ENCODE measurements at regions not wholly inside any gene's neighbourhood (a gene's known extent, or its start where the extent isn't known, plus 50 kb on each side); places are given as distances from the start of the nearest gene placed in this dataset.

- H3F3A ChIP-seq (ENCODE audit: insufficient read depth, low read length, poor library complexity, severe bottlenecking): no peaks in the 10 kb centered on the region
- no peaks in the 10 kb centered on the region for H3K36me3 ChIP-seq (ENCODE audit: insufficient read depth, low read length)
- no peaks in the 10 kb centered on the region for H3K9me2 ChIP-seq (ENCODE audit: insufficient read depth, low read length)
- no peak overlapping the region for H2AFZ ChIP-seq (ENCODE audit: low read depth, low read length)
- no peak overlapping the region for H3K9ac ChIP-seq (ENCODE audit: low read length)
- H3K27ac ChIP-seq (ENCODE audit: low read length): no peak overlapping the region
- H3K27me3 ChIP-seq (ENCODE audit: insufficient read depth, low read depth, low read length): no peaks in the 10 kb centered on the region
- TF ChIP-seq MXI1 (conservative IDR thresholded peaks at IDR 0.05; ENCODE audit: poor library complexity, severe bottlenecking): no peak
- TF ChIP-seq RAD21 (conservative IDR thresholded peaks at IDR 0.05): no peak
- no peak for TF ChIP-seq REST (IDR thresholded peaks at IDR 0.05; ENCODE audit: borderline replicate concordance)
- no peak for TF ChIP-seq TAF1 (IDR thresholded peaks at IDR 0.05; ENCODE audit: low read depth)
- TF ChIP-seq SMC3 (conservative IDR thresholded peaks at IDR 0.05; ENCODE audit: poor library complexity): no peak
- no peaks in the 10 kb centered on the region for H3K79me2 ChIP-seq (replicated peaks; ENCODE audit: insufficient read depth, low read length)
- H3K9me3 ChIP-seq (ENCODE audit: low read length): no peaks in the 10 kb centered on the region
- no peaks in the 10 kb centered on the region for H4K20me1 ChIP-seq (ENCODE audit: insufficient read depth)
- no peak overlapping the region for H3K4me2 ChIP-seq (ENCODE audit: low read length)
- H3K4me3 ChIP-seq (ENCODE audit: low read length): no peak overlapping the region
Observed at GRCh38 chr5:101937041-101937440, 359.0 kb downstream of the SLCO4C1 start.

- no peaks in the 10 kb centered on the region for H3F3A ChIP-seq (ENCODE audit: insufficient read depth, low read length, poor library complexity, severe bottlenecking)
- no peak overlapping the region for H3K4me2 ChIP-seq (ENCODE audit: low read length)
- no peaks in the 10 kb centered on the region for H3K36me3 ChIP-seq (ENCODE audit: insufficient read depth, low read length)
- no peak for TF ChIP-seq POLR2AphosphoS5 (IDR thresholded peaks at IDR 0.05)
- no peak for TF ChIP-seq REST (IDR thresholded peaks at IDR 0.05; ENCODE audit: borderline replicate concordance)
- no peak for TF ChIP-seq TAF1 (IDR thresholded peaks at IDR 0.05; ENCODE audit: low read depth)
- TF ChIP-seq RAD21 (conservative IDR thresholded peaks at IDR 0.05): no peak
- TF ChIP-seq SMC3 (conservative IDR thresholded peaks at IDR 0.05; ENCODE audit: poor library complexity): no peak
- no peak for TF ChIP-seq EZH2 (IDR thresholded peaks at IDR 0.05; ENCODE audit: borderline replicate concordance, insufficient read depth, low read length, poor library complexity, severe bottlenecking)
- no peak for TF ChIP-seq MXI1 (conservative IDR thresholded peaks at IDR 0.05; ENCODE audit: poor library complexity, severe bottlenecking)
- no peak for TF ChIP-seq CTCF (IDR thresholded peaks at IDR 0.05; ENCODE audit: poor library complexity, severe bottlenecking)
- no peak for TF ChIP-seq EP300 (conservative IDR thresholded peaks at IDR 0.05; ENCODE audit: poor library complexity, severe bottlenecking)
- no peaks in the 10 kb centered on the region for H3K9me3 ChIP-seq (ENCODE audit: low read length)
- H3K27ac ChIP-seq (ENCODE audit: low read length): no peak overlapping the region
- no peaks in the 10 kb centered on the region for H3K27me3 ChIP-seq (ENCODE audit: insufficient read depth, low read depth, low read length)
- H3K79me2 ChIP-seq (replicated peaks; ENCODE audit: insufficient read depth, low read length): no peaks in the 10 kb centered on the region
- no peak overlapping the region for H2AFZ ChIP-seq (ENCODE audit: low read depth, low read length)
- H3K9me2 ChIP-seq (ENCODE audit: insufficient read depth, low read length): no peaks in the 10 kb centered on the region
- H3K4me3 ChIP-seq (ENCODE audit: low read length): no peak overlapping the region
- no peak overlapping the region for H3K9ac ChIP-seq (ENCODE audit: low read length)
- no peaks in the 10 kb centered on the region for H4K20me1 ChIP-seq (ENCODE audit: insufficient read depth)
Observed at GRCh38 chr5:101935086-101935485, 361.0 kb downstream of the SLCO4C1 start.
